ENCODE measurements at regions not wholly inside any gene's neighbourhood (a gene's known extent, or its start where the extent isn't known, plus 50 kb on each side); places are given as distances from the start of the nearest gene placed in this dataset.
A peak's percentile ranks its signal among the peaks of the same experiment; 100 is the strongest.

DNA sequence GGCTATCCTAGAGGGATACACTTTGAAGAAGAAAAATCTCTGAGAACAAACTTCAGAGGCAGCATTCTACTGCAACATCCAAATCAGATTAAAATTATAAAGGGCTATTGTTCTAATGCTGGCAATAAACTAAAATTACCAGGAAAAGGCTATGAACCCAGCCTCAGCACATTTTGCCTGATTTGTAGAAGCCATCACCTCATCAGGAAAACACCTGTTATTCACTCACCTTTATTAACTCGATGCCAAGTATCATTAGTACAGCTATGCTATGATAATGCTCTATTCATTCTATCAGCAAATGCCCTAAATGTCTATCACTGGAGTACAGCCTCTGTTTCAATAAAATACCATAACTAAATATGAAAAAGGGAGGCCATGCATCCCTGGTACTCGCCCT lies 510.2 kb downstream of the RASEF start:
- TF ChIP-seq CTCF (conservative IDR thresholded peaks at IDR 0.05; ENCODE audit: control insufficient read depth, insufficient read depth, low read depth, low read length), result no peak
- no peak for DNase-seq (ENCODE audit: low read depth)
- no peak overlapping the region for H3K4me3 ChIP-seq (ENCODE audit: control insufficient read depth, low read depth, low read length)

- DNase-seq (ENCODE audit: low read depth), result peak; percentile 10
- TF ChIP-seq CTCF (conservative IDR thresholded peaks at IDR 0.05; ENCODE audit: control insufficient read depth, insufficient read depth, low read depth, low read length), result no peak
These were observed 509.1 kb downstream of the RASEF start for GRCh38 chr9:82553654-82554366.

DNA sequence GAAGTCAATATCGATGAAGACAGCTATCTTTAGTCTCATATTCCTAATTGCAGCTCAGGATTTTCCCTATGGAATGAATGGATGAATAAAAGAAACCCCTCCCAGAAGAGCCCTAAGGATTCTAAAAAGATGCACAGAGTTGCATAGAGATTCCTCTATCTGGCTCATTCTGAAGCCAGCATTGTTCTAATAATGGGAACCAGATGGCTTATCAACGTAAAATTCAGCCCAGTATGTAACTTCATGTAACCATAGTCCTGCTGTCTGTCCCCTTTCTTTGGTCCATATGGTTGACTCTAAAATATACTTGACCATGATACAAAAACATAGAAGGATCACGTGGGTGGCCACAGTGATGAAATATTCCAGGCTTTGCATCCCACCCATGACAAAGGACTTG lies 508.6 kb downstream of the RASEF start:
- DNase-seq (ENCODE audit: low read depth), result no peak
- no peak for TF ChIP-seq CTCF (conservative IDR thresholded peaks at IDR 0.05; ENCODE audit: control insufficient read depth, insufficient read depth, low read depth, low read length)
- H3K4me3 ChIP-seq (ENCODE audit: control insufficient read depth, low read depth, low read length), result no peak overlapping the region

More at GRCh38 chr9:82553654-82554366, 509.1 kb downstream of the RASEF start:
- no peak overlapping the region for H3K4me3 ChIP-seq (ENCODE audit: control insufficient read depth, low read depth, low read length)

DNA sequence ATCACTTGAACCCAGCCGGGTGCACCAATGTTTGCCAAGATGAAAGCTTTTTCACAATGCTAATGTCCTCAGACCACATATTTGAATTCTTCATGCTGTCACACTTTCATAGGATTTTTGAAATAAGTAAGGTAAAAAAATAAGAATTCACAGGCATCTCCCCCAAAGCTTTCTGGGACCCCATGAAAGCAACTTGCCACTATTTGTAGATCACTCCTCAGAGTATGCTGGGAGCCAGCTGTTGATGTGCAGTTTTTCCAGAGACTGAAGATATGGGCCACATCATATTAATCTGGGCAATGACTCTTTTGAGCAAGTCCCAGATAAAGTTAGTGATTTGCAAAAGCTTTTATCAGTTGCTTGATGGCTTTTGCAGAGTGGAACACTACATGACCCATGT lies 507.9 kb downstream of the RASEF start:
- DNase-seq (ENCODE audit: low read depth), result no peak
- H3K4me3 ChIP-seq (ENCODE audit: control insufficient read depth, low read depth, low read length), result no peak overlapping the region
- TF ChIP-seq CTCF (conservative IDR thresholded peaks at IDR 0.05; ENCODE audit: control insufficient read depth, insufficient read depth, low read depth, low read length), result no peak

GRCh38 chr9:82555431-82556051 lies 507.4 kb downstream of the RASEF start:
- no peak overlapping the region for H3K4me3 ChIP-seq (ENCODE audit: control insufficient read depth, low read depth, low read length)
- no peak for DNase-seq (ENCODE audit: low read depth)
- no peak for TF ChIP-seq CTCF (conservative IDR thresholded peaks at IDR 0.05; ENCODE audit: control insufficient read depth, insufficient read depth, low read depth, low read length)

DNA sequence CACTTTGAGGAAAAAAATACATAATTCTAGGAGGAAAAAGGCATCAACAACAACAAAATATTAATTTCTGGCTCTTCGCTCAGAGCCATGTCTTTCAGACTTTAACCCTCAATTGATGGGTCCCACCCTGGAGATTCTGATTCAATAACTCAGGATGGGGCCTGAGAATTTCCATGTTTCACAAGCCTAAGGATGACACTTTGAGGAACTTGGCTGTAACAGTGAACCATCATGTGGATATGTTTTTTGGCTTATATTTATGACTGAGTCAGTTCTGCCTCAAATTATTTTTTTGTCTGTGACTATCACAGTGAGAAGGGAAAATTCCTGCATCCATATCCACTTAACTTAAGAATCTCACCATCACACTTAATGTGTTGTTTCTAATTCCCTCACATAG lies 504.6 kb downstream of the RASEF start:
- no peak for TF ChIP-seq CTCF (conservative IDR thresholded peaks at IDR 0.05; ENCODE audit: control insufficient read depth, insufficient read depth, low read depth, low read length)
- H3K4me3 ChIP-seq (ENCODE audit: control insufficient read depth, low read depth, low read length), result no peak overlapping the region
- no peak for DNase-seq (ENCODE audit: low read depth)

All from fibroblast of mammary gland (primary cell).